ENCODE measurements at regions not wholly inside any gene's neighbourhood (a gene's known extent, or its start where the extent isn't known, plus 50 kb on each side); places are given as distances from the start of the nearest gene placed in this dataset.

GRCh38 chr17:6195123-6195522 lies 124.9 kb downstream of the WSCD1 start:
- H3K27me3 ChIP-seq (replicated peaks in 1 of 4; ENCODE audit: control insufficient read depth in 3 of 4, extremely low read depth in 1 of 4, insufficient read depth in 3 of 4, low read length in 3 of 4), result no peaks in the 10 kb centered on the region
- H3K79me1 ChIP-seq (ENCODE audit: low read depth, low read length), result no peaks in the 10 kb centered on the region
- H3K56ac ChIP-seq (replicated peaks; ENCODE audit: insufficient read length, low read depth, low read length), result no peak overlapping the region
- H2BK20ac ChIP-seq (ENCODE audit: low read length), result no peak overlapping the region
- POLR2A ChIA-PET (ENCODE audit: partially characterized antibody), result no interaction called here
- H3K79me2 ChIP-seq (ENCODE audit: control insufficient read depth in 1 of 2, insufficient read depth in 2 of 2, low read length in 2 of 2), result no peaks in the 10 kb centered on the region
- H3K23ac ChIP-seq (ENCODE audit: insufficient read length), result no peak overlapping the region
- H3K4ac ChIP-seq (replicated peaks; ENCODE audit: insufficient read length, low read depth, low read length), result no peak overlapping the region
- no peak overlapping the region for H2BK12ac ChIP-seq (ENCODE audit: low read depth, low read length)
- WGBS, 2 experiments (ENCODE audit: extremely low coverage in 1 of 2, insufficient coverage in 1 of 2, insufficient read length in 1 of 2, insufficient replicate concordance in 2 of 2, low coverage in 1 of 2, low lambda C conversion rate in 2 of 2, missing lambda C conversion rate in 1 of 2), result 100% methylated on average over 1 of the region's 1 CpG; no CpG with 5 or more reads in 1 of the 2 experiments
- no peaks in the 10 kb centered on the region for H4K20me1 ChIP-seq (replicated peaks in 1 of 2; ENCODE audit: control insufficient read depth in 1 of 2, insufficient read depth in 2 of 2, low read length in 2 of 2)
- no peak overlapping the region for H3K18ac ChIP-seq (ENCODE audit: extremely low read depth, low read length)
- H2AFZ ChIP-seq (ENCODE audit: low read length), result no peak overlapping the region
- H2BK120ac ChIP-seq (replicated peaks; ENCODE audit: low read depth, low read length), result no peak overlapping the region
- no peak overlapping the region for H2BK15ac ChIP-seq (ENCODE audit: low read length)
- no peaks in the 10 kb centered on the region for H3K4me1 ChIP-seq (replicated peaks in 1 of 4; ENCODE audit: control insufficient read depth in 3 of 4, insufficient read depth in 4 of 4, low read length in 3 of 4)
- H3K27ac ChIP-seq (ENCODE audit: low read depth, low read length), result no peak overlapping the region
- H2BK5ac ChIP-seq (ENCODE audit: low read depth, low read length), result no peak overlapping the region
- H4K8ac ChIP-seq (ENCODE audit: extremely low read depth, insufficient read depth, low read length), result no peak overlapping the region
- H3K14ac ChIP-seq (ENCODE audit: insufficient read length), result no peak overlapping the region
- no peak for DNase-seq (ENCODE audit: low read depth in 1 of 2, low spot score in 2 of 2)
- no peak overlapping the region for H3K4me2 ChIP-seq (ENCODE audit: insufficient read depth in 1 of 2, low read depth in 2 of 2, low read length in 2 of 2)
- H2AK5ac ChIP-seq (ENCODE audit: low read depth, low read length), result no peak overlapping the region
- H4K91ac ChIP-seq (replicated peaks; ENCODE audit: insufficient read length, low read length), result no peak overlapping the region
- no peaks in the 10 kb centered on the region for H3K36me3 ChIP-seq (ENCODE audit: control insufficient read depth in 2 of 4, insufficient read depth in 4 of 4, low read length in 3 of 4)
- no peak overlapping the region for H3K9ac ChIP-seq (replicated peaks in 1 of 4; ENCODE audit: extremely low read depth in 1 of 4, low read depth in 3 of 4, low read length in 3 of 4)
- FAIRE-seq, result no peak
- CTCF ChIA-PET (ENCODE audit: partially characterized antibody), result no interaction called here
- H3K4me3 ChIP-seq (ENCODE audit: extremely low read depth in 1 of 4, insufficient read depth in 2 of 4, low read depth in 3 of 4, low read length in 4 of 4), result no peak overlapping the region
- no peak overlapping the region for H4K5ac ChIP-seq (ENCODE audit: insufficient read length, low read depth, low read length)
- peaks cover 0 to 5% of the 10 kb centered on the region in 2 experiments; a peak in 2 of 4 replicates for H3K9me3 ChIP-seq (ENCODE audit: insufficient read depth in 2 of 2, low read depth in 1 of 2, low read length in 1 of 2)
- peaks cover 6% of the 10 kb centered on the region; the same call in 1 of the 2 replicates for H3K23me2 ChIP-seq (ENCODE audit: low read depth, low read length)
- TF ChIP-seq, protein P1, sequence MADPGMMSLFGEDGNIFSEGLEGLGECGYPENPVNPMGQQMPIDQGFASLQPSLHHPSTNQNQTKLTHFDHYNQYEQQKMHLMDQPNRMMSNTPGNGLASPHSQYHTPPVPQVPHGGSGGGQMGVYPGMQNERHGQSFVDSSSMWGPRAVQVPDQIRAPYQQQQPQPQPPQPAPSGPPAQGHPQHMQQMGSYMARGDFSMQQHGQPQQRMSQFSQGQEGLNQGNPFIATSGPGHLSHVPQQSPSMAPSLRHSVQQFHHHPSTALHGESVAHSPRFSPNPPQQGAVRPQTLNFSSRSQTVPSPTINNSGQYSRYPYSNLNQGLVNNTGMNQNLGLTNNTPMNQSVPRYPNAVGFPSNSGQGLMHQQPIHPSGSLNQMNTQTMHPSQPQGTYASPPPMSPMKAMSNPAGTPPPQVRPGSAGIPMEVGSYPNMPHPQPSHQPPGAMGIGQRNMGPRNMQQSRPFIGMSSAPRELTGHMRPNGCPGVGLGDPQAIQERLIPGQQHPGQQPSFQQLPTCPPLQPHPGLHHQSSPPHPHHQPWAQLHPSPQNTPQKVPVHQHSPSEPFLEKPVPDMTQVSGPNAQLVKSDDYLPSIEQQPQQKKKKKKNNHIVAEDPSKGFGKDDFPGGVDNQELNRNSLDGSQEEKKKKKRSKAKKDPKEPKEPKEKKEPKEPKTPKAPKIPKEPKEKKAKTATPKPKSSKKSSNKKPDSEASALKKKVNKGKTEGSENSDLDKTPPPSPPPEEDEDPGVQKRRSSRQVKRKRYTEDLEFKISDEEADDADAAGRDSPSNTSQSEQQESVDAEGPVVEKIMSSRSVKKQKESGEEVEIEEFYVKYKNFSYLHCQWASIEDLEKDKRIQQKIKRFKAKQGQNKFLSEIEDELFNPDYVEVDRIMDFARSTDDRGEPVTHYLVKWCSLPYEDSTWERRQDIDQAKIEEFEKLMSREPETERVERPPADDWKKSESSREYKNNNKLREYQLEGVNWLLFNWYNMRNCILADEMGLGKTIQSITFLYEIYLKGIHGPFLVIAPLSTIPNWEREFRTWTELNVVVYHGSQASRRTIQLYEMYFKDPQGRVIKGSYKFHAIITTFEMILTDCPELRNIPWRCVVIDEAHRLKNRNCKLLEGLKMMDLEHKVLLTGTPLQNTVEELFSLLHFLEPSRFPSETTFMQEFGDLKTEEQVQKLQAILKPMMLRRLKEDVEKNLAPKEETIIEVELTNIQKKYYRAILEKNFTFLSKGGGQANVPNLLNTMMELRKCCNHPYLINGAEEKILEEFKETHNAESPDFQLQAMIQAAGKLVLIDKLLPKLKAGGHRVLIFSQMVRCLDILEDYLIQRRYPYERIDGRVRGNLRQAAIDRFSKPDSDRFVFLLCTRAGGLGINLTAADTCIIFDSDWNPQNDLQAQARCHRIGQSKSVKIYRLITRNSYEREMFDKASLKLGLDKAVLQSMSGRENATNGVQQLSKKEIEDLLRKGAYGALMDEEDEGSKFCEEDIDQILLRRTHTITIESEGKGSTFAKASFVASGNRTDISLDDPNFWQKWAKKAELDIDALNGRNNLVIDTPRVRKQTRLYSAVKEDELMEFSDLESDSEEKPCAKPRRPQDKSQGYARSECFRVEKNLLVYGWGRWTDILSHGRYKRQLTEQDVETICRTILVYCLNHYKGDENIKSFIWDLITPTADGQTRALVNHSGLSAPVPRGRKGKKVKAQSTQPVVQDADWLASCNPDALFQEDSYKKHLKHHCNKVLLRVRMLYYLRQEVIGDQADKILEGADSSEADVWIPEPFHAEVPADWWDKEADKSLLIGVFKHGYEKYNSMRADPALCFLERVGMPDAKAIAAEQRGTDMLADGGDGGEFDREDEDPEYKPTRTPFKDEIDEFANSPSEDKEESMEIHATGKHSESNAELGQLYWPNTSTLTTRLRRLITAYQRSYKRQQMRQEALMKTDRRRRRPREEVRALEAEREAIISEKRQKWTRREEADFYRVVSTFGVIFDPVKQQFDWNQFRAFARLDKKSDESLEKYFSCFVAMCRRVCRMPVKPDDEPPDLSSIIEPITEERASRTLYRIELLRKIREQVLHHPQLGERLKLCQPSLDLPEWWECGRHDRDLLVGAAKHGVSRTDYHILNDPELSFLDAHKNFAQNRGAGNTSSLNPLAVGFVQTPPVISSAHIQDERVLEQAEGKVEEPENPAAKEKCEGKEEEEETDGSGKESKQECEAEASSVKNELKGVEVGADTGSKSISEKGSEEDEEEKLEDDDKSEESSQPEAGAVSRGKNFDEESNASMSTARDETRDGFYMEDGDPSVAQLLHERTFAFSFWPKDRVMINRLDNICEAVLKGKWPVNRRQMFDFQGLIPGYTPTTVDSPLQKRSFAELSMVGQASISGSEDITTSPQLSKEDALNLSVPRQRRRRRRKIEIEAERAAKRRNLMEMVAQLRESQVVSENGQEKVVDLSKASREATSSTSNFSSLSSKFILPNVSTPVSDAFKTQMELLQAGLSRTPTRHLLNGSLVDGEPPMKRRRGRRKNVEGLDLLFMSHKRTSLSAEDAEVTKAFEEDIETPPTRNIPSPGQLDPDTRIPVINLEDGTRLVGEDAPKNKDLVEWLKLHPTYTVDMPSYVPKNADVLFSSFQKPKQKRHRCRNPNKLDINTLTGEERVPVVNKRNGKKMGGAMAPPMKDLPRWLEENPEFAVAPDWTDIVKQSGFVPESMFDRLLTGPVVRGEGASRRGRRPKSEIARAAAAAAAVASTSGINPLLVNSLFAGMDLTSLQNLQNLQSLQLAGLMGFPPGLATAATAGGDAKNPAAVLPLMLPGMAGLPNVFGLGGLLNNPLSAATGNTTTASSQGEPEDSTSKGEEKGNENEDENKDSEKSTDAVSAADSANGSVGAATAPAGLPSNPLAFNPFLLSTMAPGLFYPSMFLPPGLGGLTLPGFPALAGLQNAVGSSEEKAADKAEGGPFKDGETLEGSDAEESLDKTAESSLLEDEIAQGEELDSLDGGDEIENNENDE (IDR thresholded peaks at IDR 0.05; ENCODE audit: insufficient replicate concordance, low read length), result no peak

Data from H1 (cell line).